ENCODE measurements at regions not wholly inside any gene's neighbourhood (a gene's known extent, or its start where the extent isn't known, plus 50 kb on each side); places are given as distances from the start of the nearest gene placed in this dataset.

GRCh38 chr13:110773480-110773879 lies 60.0 kb downstream of the ING1 start:
- DNase-seq (ENCODE audit: low spot score) = no peak
- intact Hi-C loops (cut with DNase I) = no loop called here

- no peak for DNase-seq (ENCODE audit: low spot score)
- intact Hi-C loops (cut with DNase I) = no loop called here
Measured at GRCh38 chr13:110774051-110774450, 60.6 kb downstream of the ING1 start.

GRCh38 chr13:110774490-110774889 lies 61.0 kb downstream of the ING1 start:
- intact Hi-C loops (cut with DNase I) = no loop called here
- DNase-seq (ENCODE audit: low spot score) = no peak

- intact Hi-C loops (cut with DNase I) = no loop called here
- no peak for DNase-seq (ENCODE audit: low spot score)
Measured at GRCh38 chr13:110775576-110775975, 62.1 kb downstream of the ING1 start.

- intact Hi-C loops (cut with DNase I) = no loop called here
- no peak for DNase-seq (ENCODE audit: low spot score)
Measured at GRCh38 chr13:110777251-110777820, 63.8 kb downstream of the ING1 start.

- no peak for DNase-seq (ENCODE audit: low spot score)
- intact Hi-C loops (cut with DNase I) = no loop called here
Measured at GRCh38 chr13:110779022-110779421, 65.5 kb downstream of the ING1 start.

- intact Hi-C loops (cut with DNase I) = no loop called here
- DNase-seq (ENCODE audit: low spot score) = no peak
Measured at GRCh38 chr13:110780422-110780821, 66.9 kb downstream of the ING1 start.

GRCh38 chr13:110782185-110782584 lies 68.7 kb downstream of the ING1 start:
- intact Hi-C loops (cut with DNase I) = no loop called here
- DNase-seq (ENCODE audit: low spot score) = no peak

- intact Hi-C loops (cut with DNase I) = no loop called here
- DNase-seq (ENCODE audit: low spot score) = no peak
Measured at GRCh38 chr13:110784704-110785103, 71.2 kb downstream of the ING1 start.

GRCh38 chr13:110788778-110789177 lies 75.3 kb downstream of the ING1 start:
- intact Hi-C loops (cut with DNase I) = no loop called here
- no peak for DNase-seq (ENCODE audit: low spot score)

GRCh38 chr13:110789871-110790270 lies 76.4 kb downstream of the ING1 start:
- no peak for DNase-seq (ENCODE audit: low spot score)
- intact Hi-C loops (cut with DNase I) = no loop called here

- intact Hi-C loops (cut with DNase I) = no loop called here
- no peak for DNase-seq (ENCODE audit: low spot score)
Measured at GRCh38 chr13:110790371-110790770, 76.9 kb downstream of the ING1 start.

- intact Hi-C loops (cut with DNase I) = no loop called here
- DNase-seq (ENCODE audit: low spot score) = no peak
Measured at GRCh38 chr13:110794209-110794608, 80.7 kb downstream of the ING1 start.

GRCh38 chr13:110797230-110797877 lies 83.9 kb downstream of the ING1 start:
- intact Hi-C loops (cut with DNase I) = no loop called here
- no peak for DNase-seq (ENCODE audit: low spot score)

- intact Hi-C loops (cut with DNase I) = no loop called here
- DNase-seq (ENCODE audit: low spot score) = no peak
Measured at GRCh38 chr13:110798081-110798994, 84.8 kb downstream of the ING1 start.

GRCh38 chr13:110799246-110800236 lies 86.0 kb downstream of the ING1 start:
- intact Hi-C loops (cut with DNase I) = no loop called here
- DNase-seq (ENCODE audit: low spot score) = no peak

GRCh38 chr13:110801044-110801443 lies 87.5 kb downstream of the ING1 start:
- intact Hi-C loops (cut with DNase I) = no loop called here
- DNase-seq (ENCODE audit: low spot score) = no peak

GRCh38 chr13:110802260-110802659 lies 88.8 kb downstream of the ING1 start:
- intact Hi-C loops (cut with DNase I) = no loop called here
- no peak for DNase-seq (ENCODE audit: low spot score)

- intact Hi-C loops (cut with DNase I) = no loop called here
Measured at GRCh38 chr13:110806636-110807035, 93.1 kb downstream of the ING1 start.

GRCh38 chr13:110807546-110807945 lies 94.0 kb downstream of the ING1 start:
- intact Hi-C loops (cut with DNase I) = no loop called here

More at GRCh38 chr13:110806636-110807035, 93.1 kb downstream of the ING1 start:
- DNase-seq (ENCODE audit: low spot score) = no peak

More at GRCh38 chr13:110807546-110807945, 94.0 kb downstream of the ING1 start:
- no peak for DNase-seq (ENCODE audit: low spot score)

Measured in cardiac septum (tissue), 1 donor.